HG02798 (cell line): ENCODE measurements at regions not wholly inside any gene's neighbourhood (a gene's known extent, or its start where the extent isn't known, plus 50 kb on each side); places are given as distances from the start of the nearest gene placed in this dataset.
A peak's percentile ranks its signal among the peaks of the same experiment; 100 is the strongest.
"Not testable (repeated sequence)": the region's sequence is repeated elsewhere in the genome, so short reads cannot be mapped to it uniquely, and the experiment has no call there.

Experiments
- ATAC-seq: cut with Tn5 transposase; IDR thresholded peaks from one replicate; pipeline ENCODE4 v1.9.1; 2021; ENCODE audit warnings: mild to moderate bottlenecking; ENCODE audit not compliant: unreplicated experiment, poor library complexity

- ATAC-seq = no peak
Measured at GRCh38 chr2:145797692-145798091, 1277.8 kb upstream of the ZEB2 start.

GRCh38 chr2:145792745-145793144 is 1272.8 kb upstream of the ZEB2 start:
- ATAC-seq = no peak

GRCh38 chr2:145789636-145790035 is 1269.7 kb upstream of the ZEB2 start:
- no peak for ATAC-seq

- not testable (repeated sequence) for ATAC-seq
Measured at GRCh38 chr2:145787597-145788361, 1267.9 kb upstream of the ZEB2 start.

GRCh38 chr2:145782607-145783006 is 1262.7 kb upstream of the ZEB2 start:
- ATAC-seq = not testable (repeated sequence)

GRCh38 chr2:145777914-145778313 is 1258.0 kb upstream of the ZEB2 start:
- ATAC-seq = peak; percentile 53

GRCh38 chr2:145777297-145777696 is 1257.4 kb upstream of the ZEB2 start:
- ATAC-seq = no peak

GRCh38 chr2:145775591-145775990 is 1255.7 kb upstream of the ZEB2 start:
- no peak for ATAC-seq

GRCh38 chr2:145771525-145771924 is 1251.6 kb upstream of the ZEB2 start:
- ATAC-seq = peak; percentile 95

GRCh38 chr2:145769011-145769716 is 1249.2 kb upstream of the ZEB2 start:
- no peak for ATAC-seq

- ATAC-seq = no peak
Measured at GRCh38 chr2:145765874-145766273, 1246.0 kb upstream of the ZEB2 start.

- no peak for ATAC-seq
Measured at GRCh38 chr2:145764631-145765030, 1244.7 kb upstream of the ZEB2 start.

- ATAC-seq = no peak
Measured at GRCh38 chr2:145760781-145761649, 1241.1 kb upstream of the ZEB2 start.

- no peak for ATAC-seq
Measured at GRCh38 chr2:145759228-145759915, 1239.5 kb upstream of the ZEB2 start.

GRCh38 chr2:145757503-145758246 is 1237.8 kb upstream of the ZEB2 start:
- ATAC-seq = no peak

GRCh38 chr2:145755019-145755837 is 1235.3 kb upstream of the ZEB2 start:
- ATAC-seq = no peak

- ATAC-seq = no peak
Measured at GRCh38 chr2:145753966-145754365, 1234.0 kb upstream of the ZEB2 start.

- ATAC-seq = no peak
Measured at GRCh38 chr2:145753041-145753608, 1233.2 kb upstream of the ZEB2 start.
